PFSK-1 (cell line): ENCODE measurements at regions not wholly inside any gene's neighbourhood (a gene's known extent, or its start where the extent isn't known, plus 50 kb on each side); places are given as distances from the start of the nearest gene placed in this dataset.

Source experiments
- FOXP2 ChIP-seq: optimal IDR thresholded peaks from 2 replicates; pipeline ENCODE3; 2011; ENCODE audit warnings: borderline replicate concordance, control low read depth, inconsistent platforms; ENCODE audit not compliant: insufficient read depth; ENCODE audit errors: extremely low read length, extremely low read depth
- POLR2AphosphoS5 ChIP-seq: IDR thresholded peaks from 2 replicates; pipeline ENCODE4 v1.6.1; 2012; ENCODE audit warnings: low read depth, mild to moderate bottlenecking, control low read depth, low read length, moderate library complexity
- TF ChIP-seq, protein P1 (sequence below), 2 experiments: IDR thresholded peaks; 2 replicates each; pipeline versions ENCODE4 v1.6.1 to v1.8.0; 2011 to 2012; ENCODE audit warnings: low read depth in 2 of 2, low read length in 2 of 2, control low read depth in 1 of 2, inconsistent platforms in 1 of 2, mild to moderate bottlenecking in 1 of 2, moderate library complexity in 1 of 2; ENCODE audit not compliant: insufficient read depth in 1 of 2

DNA sequence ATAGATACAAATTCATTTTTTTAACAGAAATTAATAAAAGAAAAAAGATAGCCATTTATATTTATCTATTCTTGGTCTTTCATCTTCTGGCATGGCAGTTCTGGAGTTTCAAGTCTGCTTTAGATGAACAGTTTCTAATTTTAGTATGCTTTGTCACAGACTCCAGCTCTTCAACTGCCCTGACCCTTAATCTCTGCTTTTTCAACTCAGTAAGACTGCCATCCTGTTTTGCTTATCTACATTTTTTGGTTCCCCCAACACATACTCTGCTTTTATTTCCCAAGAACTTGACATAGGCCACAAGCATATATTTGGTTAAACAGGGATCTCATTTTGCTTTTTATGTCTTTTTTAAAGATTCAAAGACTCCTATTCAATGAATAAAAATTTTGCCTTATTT, 309.3 kb upstream of the KCND2 start:
- TF ChIP-seq POLR2AphosphoS5 (no peak), FOXP2 (no peak)
- TF ChIP-seq, protein P1, sequence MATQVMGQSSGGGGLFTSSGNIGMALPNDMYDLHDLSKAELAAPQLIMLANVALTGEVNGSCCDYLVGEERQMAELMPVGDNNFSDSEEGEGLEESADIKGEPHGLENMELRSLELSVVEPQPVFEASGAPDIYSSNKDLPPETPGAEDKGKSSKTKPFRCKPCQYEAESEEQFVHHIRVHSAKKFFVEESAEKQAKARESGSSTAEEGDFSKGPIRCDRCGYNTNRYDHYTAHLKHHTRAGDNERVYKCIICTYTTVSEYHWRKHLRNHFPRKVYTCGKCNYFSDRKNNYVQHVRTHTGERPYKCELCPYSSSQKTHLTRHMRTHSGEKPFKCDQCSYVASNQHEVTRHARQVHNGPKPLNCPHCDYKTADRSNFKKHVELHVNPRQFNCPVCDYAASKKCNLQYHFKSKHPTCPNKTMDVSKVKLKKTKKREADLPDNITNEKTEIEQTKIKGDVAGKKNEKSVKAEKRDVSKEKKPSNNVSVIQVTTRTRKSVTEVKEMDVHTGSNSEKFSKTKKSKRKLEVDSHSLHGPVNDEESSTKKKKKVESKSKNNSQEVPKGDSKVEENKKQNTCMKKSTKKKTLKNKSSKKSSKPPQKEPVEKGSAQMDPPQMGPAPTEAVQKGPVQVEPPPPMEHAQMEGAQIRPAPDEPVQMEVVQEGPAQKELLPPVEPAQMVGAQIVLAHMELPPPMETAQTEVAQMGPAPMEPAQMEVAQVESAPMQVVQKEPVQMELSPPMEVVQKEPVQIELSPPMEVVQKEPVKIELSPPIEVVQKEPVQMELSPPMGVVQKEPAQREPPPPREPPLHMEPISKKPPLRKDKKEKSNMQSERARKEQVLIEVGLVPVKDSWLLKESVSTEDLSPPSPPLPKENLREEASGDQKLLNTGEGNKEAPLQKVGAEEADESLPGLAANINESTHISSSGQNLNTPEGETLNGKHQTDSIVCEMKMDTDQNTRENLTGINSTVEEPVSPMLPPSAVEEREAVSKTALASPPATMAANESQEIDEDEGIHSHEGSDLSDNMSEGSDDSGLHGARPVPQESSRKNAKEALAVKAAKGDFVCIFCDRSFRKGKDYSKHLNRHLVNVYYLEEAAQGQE (IDR thresholded peaks at IDR 0.05; ENCODE audit: insufficient read depth in 1 of 2, low read depth in 2 of 2, low read length in 2 of 2), result no peak
